B cell (primary cell): ENCODE measurements at regions not wholly inside any gene's neighbourhood (a gene's known extent, or its start where the extent isn't known, plus 50 kb on each side); places are given as distances from the start of the nearest gene placed in this dataset.
"Not testable (repeated sequence)": the region's sequence is repeated elsewhere in the genome, so short reads cannot be mapped to it uniquely, and the experiment has no call there.

Experiments
- ATAC-seq: fragments of 200-7000 bp; cut with Tn5 transposase; one replicate; pipeline ENCODE4 v1.10.0; 2021; ENCODE audit warnings: low read depth, mild to moderate bottlenecking, moderate number of reproducible peaks, moderate library complexity
- CTCF ChIA-PET: fragments of 350-600 bp; sonication (Branson Sonifier 250); formaldehyde crosslinking; loops from one replicate; lab custom pipeline; 2021; ENCODE audit warnings: antibody characterized with exemption, inconsistent platforms; lab: Charles Lee
- POLR2A ChIA-PET: fragments of 350-600 bp; sonication (Branson Sonifier 250); formaldehyde crosslinking; loops from one replicate; lab custom pipeline; 2021; ENCODE audit warnings: antibody characterized with exemption; lab: Charles Lee
- DNase-seq: peaks from one replicate; pipeline ENCODE4 v3.0.0; 2013
- H2AFZ ChIP-seq: 2 replicates; pipeline ENCODE4 v1.6.1; 2012; ENCODE audit warnings: mild to moderate bottlenecking, low read depth, low read length; ENCODE audit not compliant: insufficient read depth, poor library complexity, severe bottlenecking
- H3K27ac ChIP-seq, 2 donors: 1 replicate in 1 of 2; 2 replicates in 1 of 2; pipeline ENCODE4 v1.5.1; 2012 to 2013; ENCODE audit warnings: low read length in 2 of 2, mild to moderate bottlenecking in 2 of 2, moderate library complexity in 1 of 2
- H3K27me3 ChIP-seq, 4 experiments: fragments of 200-600 bp in 1 of 4; sonication (generic) in 1 of 4; replicated peaks in 1 of 4; 1 replicate in 2 of 4; 2 replicates in 2 of 4; pipeline versions ENCODE4 v1.6.1 to v1.7.0; 2013 to 2016; ENCODE audit warnings: low read length in 3 of 4, mild to moderate bottlenecking in 2 of 4, mixed read lengths in 1 of 4, moderate library complexity in 1 of 4; ENCODE audit not compliant: insufficient read depth in 4 of 4, control insufficient read depth in 3 of 4; ENCODE audit errors: control extremely low read depth in 1 of 4
- H3K36me3 ChIP-seq, 2 experiments: replicated peaks in 1 of 2; 1 replicate in 1 of 2; 2 replicates in 1 of 2; pipeline versions ENCODE4 v1.6.1 to v1.7.1; 2013; ENCODE audit warnings: low read length in 1 of 2; ENCODE audit not compliant: insufficient read depth in 2 of 2, control insufficient read depth in 1 of 2; ENCODE audit errors: control extremely low read depth in 1 of 2, extremely low read depth in 1 of 2
- H3K4me1 ChIP-seq, 2 donors: fragments of 200-600 bp in 1 of 2; sonication (generic) in 1 of 2; 1 replicate in 1 of 2; 2 replicates in 1 of 2; pipeline versions ENCODE4 v1.5.1 to v1.6.1; 2013 to 2017; ENCODE audit warnings: low read length in 2 of 2; ENCODE audit not compliant: control insufficient read depth in 2 of 2, insufficient read depth in 2 of 2
- H3K4me2 ChIP-seq: replicated peaks from 2 replicates; pipeline ENCODE3; 2012; ENCODE audit warnings: mild to moderate bottlenecking, low read depth, low read length; ENCODE audit not compliant: poor library complexity, severe bottlenecking
- H3K4me3 ChIP-seq, 5 experiments: fragments of 200-600 bp in 1 of 5; sonication (generic) in 1 of 5; 1 replicate in 3 of 5; 2 replicates in 2 of 5; pipeline versions ENCODE4 v1.5.1 to v1.7.0; 2011 to 2016; ENCODE audit warnings: low read length in 4 of 5, mild to moderate bottlenecking in 4 of 5, low read depth in 2 of 5, control low read depth in 1 of 5, moderate library complexity in 1 of 5; ENCODE audit not compliant: insufficient read depth in 1 of 5; ENCODE audit errors: control extremely low read depth in 1 of 5, extremely low read depth in 1 of 5
- H3K79me2 ChIP-seq: fragments of 200-600 bp; sonication (generic); one replicate; pipeline ENCODE4 v1.6.0; 2016; ENCODE audit warnings: low read length; ENCODE audit not compliant: control insufficient read depth, insufficient read depth
- H3K9ac ChIP-seq: fragments of 200-600 bp; sonication (generic); 2 replicates; pipeline ENCODE4 v1.6.1; 2017; ENCODE audit warnings: mild to moderate bottlenecking, low read length, moderate library complexity
- H3K9me3 ChIP-seq, 3 donors: one replicate each; pipeline versions ENCODE4 v1.6.1 to v1.7.1; 2013; ENCODE audit warnings: low read length in 2 of 3; ENCODE audit not compliant: control insufficient read depth in 2 of 3, insufficient read depth in 1 of 3; ENCODE audit errors: control extremely low read depth in 1 of 3
- H4K20me1 ChIP-seq: 2 replicates; pipeline ENCODE4 v1.6.0; 2012; ENCODE audit warnings: mild to moderate bottlenecking, low read length; ENCODE audit not compliant: insufficient read depth, control insufficient read depth, poor library complexity, severe bottlenecking
- H3K27ac Mint-ChIP-seq: one replicate; pipeline ENCODE4 v1.8.0; 2021; ENCODE audit warnings: mixed read lengths
- H3K27me3 Mint-ChIP-seq: one replicate; pipeline ENCODE4 v1.8.0; 2021; ENCODE audit warnings: mixed read lengths
- H3K4me1 Mint-ChIP-seq: one replicate; pipeline ENCODE4 v1.8.0; 2021; ENCODE audit warnings: mixed read lengths
- H3K4me3 Mint-ChIP-seq: one replicate; pipeline ENCODE4 v1.8.0; 2021; ENCODE audit warnings: mixed read lengths
- H3K9me3 Mint-ChIP-seq: one replicate; pipeline ENCODE4 v1.8.0; 2022; ENCODE audit warnings: mixed read lengths; ENCODE audit not compliant: insufficient read depth
- EZH2 ChIP-seq: IDR thresholded peaks from 2 replicates; pipeline ENCODE4 v1.6.1; 2012; ENCODE audit warnings: borderline replicate concordance, low read depth, mild to moderate bottlenecking, moderate library complexity, low read length; ENCODE audit not compliant: insufficient read depth, poor library complexity, severe bottlenecking
- WGBS: methylation state at CpG from one replicate; pipeline ENCODE4 v1.1.5; 2013; ENCODE audit warnings: missing lambda C conversion rate; ENCODE audit not compliant: insufficient coverage; 5-methylcytosine and 5-hydroxymethylcytosine counted together
- intact Hi-C: fragments of 100-400 bp; cut with micrococcal nuclease; formaldehyde crosslinking; loops from one replicate; pipeline ENCODE4 v1.10.0; 2022
- TF ChIP-seq, protein P1 (sequence below): fragments of 200-600 bp; IDR thresholded peaks from one replicate; pipeline ENCODE4 v1.8.0; 2022; ENCODE audit warnings: antibody characterized with exemption, mild to moderate bottlenecking

- H3K79me2 ChIP-seq: no peaks in the 10 kb centered on the region
- H3K27me3 Mint-ChIP-seq: peaks cover 3% of the 10 kb centered on the region
- H3K4me1 ChIP-seq: no peaks in the 10 kb centered on the region
- no peak overlapping the region for H3K4me3 Mint-ChIP-seq
- CTCF ChIA-PET: interaction anchor here (0.8 kb wide), 1 partner anchor 14 kb away, joined by 3 read pairs; no protein-coding TSS in a partner anchor
- H3K36me3 ChIP-seq: no peaks in the 10 kb centered on the region
- intact Hi-C loops: no loop called here
- H3K27me3 ChIP-seq: peaks cover 0 to 4% (median 0%) of the 10 kb centered on the region in 4 experiments
- H3K4me3 ChIP-seq: no peak overlapping the region
- 72% methylated on average over 3 of the region's 3 CpGs for WGBS
- no peaks in the 10 kb centered on the region for H3K4me1 Mint-ChIP-seq
- H4K20me1 ChIP-seq: no peaks in the 10 kb centered on the region
- H3K27ac ChIP-seq: no peak overlapping the region
- H2AFZ ChIP-seq: no peak overlapping the region
- ATAC-seq (no peak), DNase-seq (no peak)
- H3K9ac ChIP-seq: no peak overlapping the region
- no peak overlapping the region for H3K4me2 ChIP-seq
- POLR2A ChIA-PET: no interaction called here
- no peak overlapping the region for H3K27ac Mint-ChIP-seq
- H3K9me3 ChIP-seq: peaks cover 0 to 2% (median 0%) of the 10 kb centered on the region in 3 donors
- TF ChIP-seq EZH2: no peak
- TF ChIP-seq, protein P1, sequence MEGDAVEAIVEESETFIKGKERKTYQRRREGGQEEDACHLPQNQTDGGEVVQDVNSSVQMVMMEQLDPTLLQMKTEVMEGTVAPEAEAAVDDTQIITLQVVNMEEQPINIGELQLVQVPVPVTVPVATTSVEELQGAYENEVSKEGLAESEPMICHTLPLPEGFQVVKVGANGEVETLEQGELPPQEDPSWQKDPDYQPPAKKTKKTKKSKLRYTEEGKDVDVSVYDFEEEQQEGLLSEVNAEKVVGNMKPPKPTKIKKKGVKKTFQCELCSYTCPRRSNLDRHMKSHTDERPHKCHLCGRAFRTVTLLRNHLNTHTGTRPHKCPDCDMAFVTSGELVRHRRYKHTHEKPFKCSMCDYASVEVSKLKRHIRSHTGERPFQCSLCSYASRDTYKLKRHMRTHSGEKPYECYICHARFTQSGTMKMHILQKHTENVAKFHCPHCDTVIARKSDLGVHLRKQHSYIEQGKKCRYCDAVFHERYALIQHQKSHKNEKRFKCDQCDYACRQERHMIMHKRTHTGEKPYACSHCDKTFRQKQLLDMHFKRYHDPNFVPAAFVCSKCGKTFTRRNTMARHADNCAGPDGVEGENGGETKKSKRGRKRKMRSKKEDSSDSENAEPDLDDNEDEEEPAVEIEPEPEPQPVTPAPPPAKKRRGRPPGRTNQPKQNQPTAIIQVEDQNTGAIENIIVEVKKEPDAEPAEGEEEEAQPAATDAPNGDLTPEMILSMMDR: no peak
- H3K9me3 Mint-ChIP-seq: no peaks in the 10 kb centered on the region
Measured at GRCh38 chr4:67320645-67321044, 224.7 kb downstream of the CENPC start.

- H3K4me2 ChIP-seq, H3K4me1 ChIP-seq, H3K79me2 ChIP-seq, H3K4me3 Mint-ChIP-seq, POLR2A ChIA-PET, H3K9me3 Mint-ChIP-seq, H3K27me3 Mint-ChIP-seq, H3K27ac ChIP-seq, H3K4me3 ChIP-seq, H2AFZ ChIP-seq, H3K9me3 ChIP-seq, H3K9ac ChIP-seq, ATAC-seq, H4K20me1 ChIP-seq, H3K27me3 ChIP-seq, H3K4me1 Mint-ChIP-seq, H3K36me3 ChIP-seq, intact Hi-C loops, DNase-seq, H3K27ac Mint-ChIP-seq: not testable (repeated sequence)
- WGBS: 96% methylated on average over 4 of the region's 6 CpGs
- CTCF ChIA-PET: interaction anchor here (0.7 kb wide), 1 partner anchor 1843 kb away, joined by 3 read pairs; no protein-coding TSS in a partner anchor
Measured at GRCh38 chr4:67319607-67320006, 225.7 kb downstream of the CENPC start.

- H3K4me1 Mint-ChIP-seq, H3K79me2 ChIP-seq, H3K27me3 Mint-ChIP-seq, H3K27ac ChIP-seq, H3K27ac Mint-ChIP-seq, H3K4me2 ChIP-seq, intact Hi-C loops, H3K4me3 ChIP-seq, H3K9ac ChIP-seq, H3K9me3 ChIP-seq, H3K36me3 ChIP-seq, POLR2A ChIA-PET, H2AFZ ChIP-seq, H3K4me3 Mint-ChIP-seq, ATAC-seq, H3K4me1 ChIP-seq, H4K20me1 ChIP-seq, H3K9me3 Mint-ChIP-seq, DNase-seq, H3K27me3 ChIP-seq, CTCF ChIA-PET: not testable (repeated sequence)
- WGBS: 99% methylated on average over 7 of the region's 11 CpGs
Measured at GRCh38 chr4:67300497-67301185, 244.7 kb downstream of the CENPC start.
